ENCODE measurements at regions not wholly inside any gene's neighbourhood (a gene's known extent, or its start where the extent isn't known, plus 50 kb on each side); places are given as distances from the start of the nearest gene placed in this dataset.

GRCh38 chr6:81812401-81812800, 59.9 kb upstream of the TENT5A start:
- TF ChIP-seq POLR2A (IDR thresholded peaks at IDR 0.05), result no peak
- TF ChIP-seq CTCF (IDR thresholded peaks at IDR 0.05), result no peak

Data from esophagus squamous epithelium (tissue), 4 donors.